CD1c-positive myeloid dendritic cell (primary cell): ENCODE measurements at regions not wholly inside any gene's neighbourhood (a gene's known extent, or its start where the extent isn't known, plus 50 kb on each side); places are given as distances from the start of the nearest gene placed in this dataset.
"Not testable (repeated sequence)": the region's sequence is repeated elsewhere in the genome, so short reads cannot be mapped to it uniquely, and the experiment has no call there.

ENCODE experiments used
- DNase-seq: peaks from one replicate; pipeline ENCODE4 v3.0.0-alpha.2; 2016; ENCODE audit errors: extremely low spot score

GRCh38 chr6:144768551-144769075, 483.5 kb downstream of the UTRN start:
- no peak for DNase-seq

- no peak for DNase-seq
Observed at GRCh38 chr6:144769142-144769541, 484.0 kb downstream of the UTRN start.

- no peak for DNase-seq
Observed at GRCh38 chr6:144776031-144776819, 491.1 kb downstream of the UTRN start.

GRCh38 chr6:144777249-144777648, 492.1 kb downstream of the UTRN start:
- no peak for DNase-seq

- no peak for DNase-seq
Observed at GRCh38 chr6:144778056-144778455, 492.9 kb downstream of the UTRN start.

- DNase-seq = no peak
Observed at GRCh38 chr6:144778773-144779492, 493.8 kb downstream of the UTRN start.

- DNase-seq = no peak
Observed at GRCh38 chr6:144781836-144782235, 496.7 kb downstream of the UTRN start.

- DNase-seq = no peak
Observed at GRCh38 chr6:144782634-144783033, 497.5 kb downstream of the UTRN start.

GRCh38 chr6:144785056-144785455, 499.9 kb downstream of the UTRN start:
- no peak for DNase-seq

- DNase-seq = no peak
Observed at GRCh38 chr6:144786825-144787224, 501.7 kb downstream of the UTRN start.

- DNase-seq = no peak
Observed at GRCh38 chr6:144793744-144794143, 508.6 kb downstream of the UTRN start.

- DNase-seq = not testable (repeated sequence)
Observed at GRCh38 chr6:144795022-144795421, 509.9 kb downstream of the UTRN start.

GRCh38 chr6:144796070-144796469, 510.9 kb downstream of the UTRN start:
- no peak for DNase-seq

GRCh38 chr6:144797881-144798589, 512.9 kb downstream of the UTRN start:
- DNase-seq = no peak

- DNase-seq = no peak
Observed at GRCh38 chr6:144804246-144804790, 519.2 kb downstream of the UTRN start.

- no peak for DNase-seq
Observed at GRCh38 chr6:144805049-144805448, 519.9 kb downstream of the UTRN start.

- DNase-seq = no peak
Observed at GRCh38 chr6:144806222-144806621, 521.1 kb downstream of the UTRN start.

GRCh38 chr6:144809120-144809519, 524.0 kb downstream of the UTRN start:
- no peak for DNase-seq

- DNase-seq = no peak
Observed at GRCh38 chr6:144809969-144810368, 524.8 kb downstream of the UTRN start.

- DNase-seq = no peak
Observed at GRCh38 chr6:144811140-144811539, 526.0 kb downstream of the UTRN start.

GRCh38 chr6:144816936-144817335, 531.8 kb downstream of the UTRN start:
- no peak for DNase-seq

GRCh38 chr6:144820270-144820669, 535.1 kb downstream of the UTRN start:
- no peak for DNase-seq
